C4-2B (cell line): ENCODE measurements at regions not wholly inside any gene's neighbourhood (a gene's known extent, or its start where the extent isn't known, plus 50 kb on each side); places are given as distances from the start of the nearest gene placed in this dataset.

Experiments used
- ZFX ChIP-seq: fragments of 450-650 bp; IDR thresholded peaks from 2 replicates; pipeline ENCODE4 v1.6.1; 2017
- TF ChIP-seq, protein P1 (sequence below): fragments of 450-650 bp; conservative IDR thresholded peaks from 2 replicates; pipeline ENCODE4 v1.5.1; 2017; ENCODE audit warnings: mild to moderate bottlenecking

DNA sequence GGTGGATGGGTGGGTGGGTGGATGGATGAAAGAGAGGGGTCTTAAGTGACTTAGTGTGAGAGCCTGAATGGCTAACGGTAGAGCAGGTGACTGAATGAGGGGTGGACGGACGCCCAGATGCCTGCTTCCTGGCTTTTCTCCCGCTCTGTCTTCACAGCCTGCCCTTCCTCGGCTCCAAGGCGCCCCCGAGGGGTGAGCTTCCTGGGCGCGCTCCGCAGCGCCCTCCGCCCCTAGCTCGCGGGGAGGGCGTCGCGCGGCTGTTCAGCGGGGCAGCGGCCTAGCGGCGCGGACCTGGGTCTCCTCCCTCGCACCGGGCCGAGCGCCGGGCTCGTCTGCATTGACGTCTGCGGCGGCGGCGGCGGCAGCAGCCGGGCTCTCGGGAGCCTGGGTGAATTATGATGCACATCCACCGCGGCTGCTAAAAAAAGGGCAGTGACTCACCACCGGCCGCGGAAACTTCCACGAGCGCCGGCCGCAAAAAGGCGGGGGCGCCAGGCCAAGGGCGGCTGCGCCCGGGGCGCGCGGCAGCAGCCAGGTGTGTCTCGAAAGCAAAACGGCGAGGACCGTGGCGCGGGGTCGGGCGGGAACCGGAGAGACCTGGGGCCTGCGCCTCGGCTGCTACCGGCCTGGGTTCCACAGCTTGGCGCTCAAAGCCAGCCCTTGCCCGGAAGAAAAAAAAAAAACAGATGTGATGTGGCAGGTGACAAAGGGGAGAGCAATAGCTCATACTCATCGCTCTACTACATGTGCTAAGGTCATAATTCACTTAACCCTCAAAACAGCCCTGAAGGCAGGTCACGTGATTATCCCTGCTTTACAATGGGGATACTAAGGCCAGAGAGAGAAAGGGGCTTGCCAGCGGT lies 143.0 kb upstream of the ADRA1B start:
- TF ChIP-seq, protein P1, sequence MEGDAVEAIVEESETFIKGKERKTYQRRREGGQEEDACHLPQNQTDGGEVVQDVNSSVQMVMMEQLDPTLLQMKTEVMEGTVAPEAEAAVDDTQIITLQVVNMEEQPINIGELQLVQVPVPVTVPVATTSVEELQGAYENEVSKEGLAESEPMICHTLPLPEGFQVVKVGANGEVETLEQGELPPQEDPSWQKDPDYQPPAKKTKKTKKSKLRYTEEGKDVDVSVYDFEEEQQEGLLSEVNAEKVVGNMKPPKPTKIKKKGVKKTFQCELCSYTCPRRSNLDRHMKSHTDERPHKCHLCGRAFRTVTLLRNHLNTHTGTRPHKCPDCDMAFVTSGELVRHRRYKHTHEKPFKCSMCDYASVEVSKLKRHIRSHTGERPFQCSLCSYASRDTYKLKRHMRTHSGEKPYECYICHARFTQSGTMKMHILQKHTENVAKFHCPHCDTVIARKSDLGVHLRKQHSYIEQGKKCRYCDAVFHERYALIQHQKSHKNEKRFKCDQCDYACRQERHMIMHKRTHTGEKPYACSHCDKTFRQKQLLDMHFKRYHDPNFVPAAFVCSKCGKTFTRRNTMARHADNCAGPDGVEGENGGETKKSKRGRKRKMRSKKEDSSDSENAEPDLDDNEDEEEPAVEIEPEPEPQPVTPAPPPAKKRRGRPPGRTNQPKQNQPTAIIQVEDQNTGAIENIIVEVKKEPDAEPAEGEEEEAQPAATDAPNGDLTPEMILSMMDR: peak; percentile 22
- peak; percentile 24; the same call in 1 of the 2 replicates for TF ChIP-seq ZFX
